Hepatocyte (in vitro differentiated cells): ENCODE measurements at regions not wholly inside any gene's neighbourhood (a gene's known extent, or its start where the extent isn't known, plus 50 kb on each side); places are given as distances from the start of the nearest gene placed in this dataset.

Experiments
- DNase-seq: peaks from one replicate; pipeline ENCODE4 v3.0.0-alpha.2; 2016; ENCODE audit warnings: low spot score
- H2AFZ ChIP-seq: fragments of 200-600 bp; sonication (generic); 2 replicates; pipeline ENCODE4 v1.6.0; 2016; ENCODE audit warnings: antibody characterized with exemption, mild to moderate bottlenecking
- H3K27ac ChIP-seq: fragments of 200-600 bp; sonication (generic); 2 replicates; pipeline ENCODE4 v1.5.1; 2016; ENCODE audit warnings: mild to moderate bottlenecking
- H3K27me3 ChIP-seq: fragments of 200-600 bp; sonication (generic); 2 replicates; pipeline ENCODE4 v1.6.1; 2016
- H3K36me3 ChIP-seq: fragments of 200-600 bp; sonication (generic); replicated peaks from 2 replicates; pipeline ENCODE4 v1.5.1; 2016; ENCODE audit warnings: low read depth; ENCODE audit not compliant: insufficient read depth
- H3K4me1 ChIP-seq: fragments of 200-600 bp; sonication (generic); 2 replicates; pipeline ENCODE4 v1.5.1; 2016; ENCODE audit warnings: mild to moderate bottlenecking, moderate library complexity; ENCODE audit not compliant: insufficient read depth
- H3K4me2 ChIP-seq: fragments of 200-600 bp; sonication (generic); 2 replicates; pipeline ENCODE4 v1.6.0; 2016
- H3K4me3 ChIP-seq: fragments of 200-600 bp; sonication (generic); 2 replicates; pipeline ENCODE4 v1.5.1; 2016; ENCODE audit warnings: mild to moderate bottlenecking
- H3K79me2 ChIP-seq: fragments of 200-600 bp; sonication (generic); 2 replicates; pipeline ENCODE4 v1.6.0; 2017; ENCODE audit warnings: mild to moderate bottlenecking
- H3K9me2 ChIP-seq: fragments of 200-600 bp; sonication (generic); replicated peaks from 2 replicates; pipeline ENCODE4 v1.6.0; 2017; ENCODE audit warnings: mild to moderate bottlenecking; ENCODE audit not compliant: insufficient read depth
- H3K9me3 ChIP-seq: fragments of 200-600 bp; sonication (generic); 2 replicates; pipeline ENCODE4 v1.5.1; 2016; ENCODE audit warnings: low read depth, mild to moderate bottlenecking
- H4K20me1 ChIP-seq: fragments of 200-600 bp; sonication (generic); 2 replicates; pipeline ENCODE4 v1.6.0; 2016; ENCODE audit warnings: mild to moderate bottlenecking; ENCODE audit not compliant: insufficient read depth, poor library complexity, severe bottlenecking
- EZH2 ChIP-seq: fragments of 200-600 bp; sonication (generic); IDR thresholded peaks from 2 replicates; pipeline ENCODE4 v1.6.1; 2016; ENCODE audit warnings: antibody characterized with exemption, mild to moderate bottlenecking, borderline replicate concordance
- EZH2phosphoT487 ChIP-seq: fragments of 200-600 bp; sonication (generic); IDR thresholded peaks from one replicate; pipeline ENCODE4 v1.6.1; 2018; ENCODE audit warnings: antibody characterized with exemption, mild to moderate bottlenecking, low read depth, moderate library complexity; ENCODE audit not compliant: unreplicated experiment, severe bottlenecking
- WGBS: methylation state at CpG from one replicate; pipeline ENCODE4 v1.1.6; 2016; ENCODE audit warnings: low lambda C conversion rate; ENCODE audit errors: missing lambda C conversion rate; 5-methylcytosine and 5-hydroxymethylcytosine counted together
- TF ChIP-seq, protein P1 (sequence below): fragments of 200-600 bp; sonication (generic); IDR thresholded peaks from 2 replicates; pipeline ENCODE4 v1.5.1; 2016; ENCODE audit warnings: antibody characterized with exemption, mild to moderate bottlenecking; ENCODE audit not compliant: poor library complexity

DNA sequence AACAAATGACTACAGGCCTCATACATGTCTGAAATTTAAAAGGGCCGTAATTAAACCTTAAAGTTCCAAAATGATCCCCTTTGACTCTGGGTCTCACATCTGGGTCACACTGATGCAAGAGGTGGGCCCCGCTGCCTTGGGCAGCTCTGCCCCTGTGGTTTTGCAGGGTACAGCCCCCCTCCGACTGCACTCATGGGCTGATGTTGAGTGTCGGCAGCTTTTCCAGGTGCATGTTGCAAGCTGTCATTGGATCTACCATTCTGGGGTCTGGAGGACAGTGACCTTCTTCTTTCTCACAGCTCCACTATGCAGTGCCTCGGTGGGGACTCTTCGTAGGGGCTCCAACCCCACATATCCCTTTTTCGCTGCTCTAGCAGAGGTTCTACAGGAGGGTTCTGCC lies 1537.9 kb downstream of the PCDH18 start:
- TF ChIP-seq EZH2 (no peak), EZH2phosphoT487 (no peak)
- TF ChIP-seq, protein P1, sequence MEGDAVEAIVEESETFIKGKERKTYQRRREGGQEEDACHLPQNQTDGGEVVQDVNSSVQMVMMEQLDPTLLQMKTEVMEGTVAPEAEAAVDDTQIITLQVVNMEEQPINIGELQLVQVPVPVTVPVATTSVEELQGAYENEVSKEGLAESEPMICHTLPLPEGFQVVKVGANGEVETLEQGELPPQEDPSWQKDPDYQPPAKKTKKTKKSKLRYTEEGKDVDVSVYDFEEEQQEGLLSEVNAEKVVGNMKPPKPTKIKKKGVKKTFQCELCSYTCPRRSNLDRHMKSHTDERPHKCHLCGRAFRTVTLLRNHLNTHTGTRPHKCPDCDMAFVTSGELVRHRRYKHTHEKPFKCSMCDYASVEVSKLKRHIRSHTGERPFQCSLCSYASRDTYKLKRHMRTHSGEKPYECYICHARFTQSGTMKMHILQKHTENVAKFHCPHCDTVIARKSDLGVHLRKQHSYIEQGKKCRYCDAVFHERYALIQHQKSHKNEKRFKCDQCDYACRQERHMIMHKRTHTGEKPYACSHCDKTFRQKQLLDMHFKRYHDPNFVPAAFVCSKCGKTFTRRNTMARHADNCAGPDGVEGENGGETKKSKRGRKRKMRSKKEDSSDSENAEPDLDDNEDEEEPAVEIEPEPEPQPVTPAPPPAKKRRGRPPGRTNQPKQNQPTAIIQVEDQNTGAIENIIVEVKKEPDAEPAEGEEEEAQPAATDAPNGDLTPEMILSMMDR, result no peak
- no peak for DNase-seq

DNA sequence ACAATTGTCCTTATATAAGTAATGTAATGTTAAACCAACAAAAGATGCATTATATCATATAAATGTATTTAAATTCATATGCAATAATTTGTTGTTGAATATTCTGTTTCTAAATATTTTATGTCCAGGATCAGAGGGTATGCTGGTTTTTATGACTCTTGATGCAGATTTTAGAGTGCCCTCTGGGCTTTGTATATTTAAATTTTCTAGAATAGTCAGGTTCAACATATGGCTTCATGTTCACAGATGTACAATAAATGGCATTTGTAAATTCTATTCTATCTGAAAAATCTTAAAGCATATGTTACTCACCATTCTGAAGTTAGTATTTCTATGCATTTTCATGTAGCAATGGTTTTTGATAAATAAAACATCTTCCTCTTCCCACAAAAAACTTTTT lies 1555.4 kb downstream of the PCDH18 start:
- Histone ChIP-seq H3K4me1 (no peaks in the 10 kb centered on the region), H3K9me2 (no peaks in the 10 kb centered on the region), H3K36me3 (no peaks in the 10 kb centered on the region), H3K4me3 (no peak overlapping the region), H3K27me3 (no peaks in the 10 kb centered on the region), H4K20me1 (no peaks in the 10 kb centered on the region), H3K27ac (no peak overlapping the region), H3K4me2 (no peak overlapping the region), H3K79me2 (no peaks in the 10 kb centered on the region), H3K9me3 (no peaks in the 10 kb centered on the region), H2AFZ (no peak overlapping the region)
- TF ChIP-seq EZH2 (no peak), EZH2phosphoT487 (no peak)
- TF ChIP-seq, protein P1, result no peak
- no peak for DNase-seq

More for the DNA sequence above, 1537.9 kb downstream of the PCDH18 start:
- Histone ChIP-seq H3K27ac (no peak overlapping the region), H4K20me1 (no peaks in the 10 kb centered on the region), H3K4me3 (no peak overlapping the region), H3K9me2 (no peaks in the 10 kb centered on the region), H3K36me3 (no peaks in the 10 kb centered on the region), H3K4me1 (no peaks in the 10 kb centered on the region), H3K27me3 (no peaks in the 10 kb centered on the region), H3K9me3 (no peaks in the 10 kb centered on the region), H3K79me2 (no peaks in the 10 kb centered on the region), H2AFZ (no peak overlapping the region), H3K4me2 (no peak overlapping the region)
- WGBS, result 95% methylated on average over 7 of the region's 7 CpGs

DNA sequence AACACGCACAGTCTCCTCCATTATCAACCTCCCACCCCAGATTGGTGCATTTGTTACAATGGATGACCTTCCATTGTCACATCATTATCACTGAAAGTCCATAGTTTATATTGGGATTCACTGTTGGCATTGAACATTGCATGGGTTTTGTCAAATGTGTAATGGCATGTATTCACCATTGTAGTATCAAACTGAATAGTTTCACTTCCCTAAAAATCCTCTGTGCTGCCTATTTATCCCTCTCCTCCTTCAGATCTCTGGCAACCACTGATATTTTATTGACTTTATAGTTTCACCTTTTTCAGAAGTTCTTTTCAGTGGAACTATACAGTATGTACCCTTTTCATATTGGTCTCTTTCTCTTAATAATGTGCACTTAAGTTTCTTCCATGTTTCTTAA lies 1565.4 kb downstream of the PCDH18 start:
- Histone ChIP-seq H3K27me3 (no peaks in the 10 kb centered on the region), H3K4me2 (no peak overlapping the region), H3K36me3 (no peaks in the 10 kb centered on the region), H3K4me1 (no peaks in the 10 kb centered on the region), H3K9me2 (no peaks in the 10 kb centered on the region), H2AFZ (no peak overlapping the region), H3K9me3 (no peaks in the 10 kb centered on the region), H3K27ac (no peak overlapping the region), H3K79me2 (no peaks in the 10 kb centered on the region), H4K20me1 (no peaks in the 10 kb centered on the region), H3K4me3 (no peak overlapping the region)
- WGBS, result 96% methylated on average over 1 of the region's 1 CpG
- TF ChIP-seq, protein P1, result no peak
- TF ChIP-seq EZH2 (no peak), EZH2phosphoT487 (no peak)
- no peak for DNase-seq

DNA sequence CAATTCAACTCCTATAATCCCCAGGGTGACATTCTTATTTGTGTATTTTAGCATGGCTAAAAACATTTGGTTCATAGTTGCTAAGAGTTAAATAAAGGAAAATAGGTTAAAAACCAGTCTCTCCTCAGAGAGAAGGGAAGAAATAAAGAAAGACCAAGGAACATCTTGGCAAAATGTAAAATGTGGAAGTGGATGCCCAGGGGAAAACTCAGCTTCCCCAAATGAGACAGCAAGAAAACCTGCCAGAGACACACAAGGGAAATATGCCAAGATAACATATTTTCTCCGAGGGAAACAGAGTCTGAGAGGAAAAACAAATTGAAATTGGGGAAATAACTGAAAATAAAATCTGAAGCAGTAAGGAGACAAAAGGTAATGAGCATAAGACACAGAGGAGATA lies 1569.3 kb downstream of the PCDH18 start:
- H3K9me2 ChIP-seq, result no peaks in the 10 kb centered on the region
- H3K4me1 ChIP-seq, result no peaks in the 10 kb centered on the region
- H3K4me2 ChIP-seq, result no peak overlapping the region
- DNase-seq, result no peak
- no peak overlapping the region for H2AFZ ChIP-seq
- H4K20me1 ChIP-seq, result no peaks in the 10 kb centered on the region
- no peak overlapping the region for H3K4me3 ChIP-seq
- no peaks in the 10 kb centered on the region for H3K36me3 ChIP-seq
- TF ChIP-seq, protein P1, result no peak
- TF ChIP-seq EZH2phosphoT487 (no peak), EZH2 (no peak)
- WGBS, result 85% methylated on average over 1 of the region's 1 CpG
- H3K79me2 ChIP-seq, result no peaks in the 10 kb centered on the region
- H3K9me3 ChIP-seq, result no peaks in the 10 kb centered on the region
- no peak overlapping the region for H3K27ac ChIP-seq
- H3K27me3 ChIP-seq, result no peaks in the 10 kb centered on the region
